Middle frontal gyrus (tissue), 1 donor: ENCODE measurements at regions not wholly inside any gene's neighbourhood (a gene's known extent, or its start where the extent isn't known, plus 50 kb on each side); places are given as distances from the start of the nearest gene placed in this dataset.

ENCODE experiments used
- DNase-seq: peaks from one replicate; pipeline ENCODE4 v3.0.0-alpha.2; 2015; ENCODE audit warnings: low spot score; ENCODE audit errors: extremely low spot score

- peak; percentile 12 for DNase-seq
Observed at GRCh38 chr17:55635253-55635914, 87.3 kb downstream of the TMEM100 start.

GRCh38 chr17:55634702-55635101 lies 88.0 kb downstream of the TMEM100 start:
- DNase-seq: peak; percentile 20

- DNase-seq: no peak
Observed at GRCh38 chr17:55632893-55633292, 89.8 kb downstream of the TMEM100 start.

- DNase-seq: no peak
Observed at GRCh38 chr17:55632236-55632635, 90.4 kb downstream of the TMEM100 start.

GRCh38 chr17:55629995-55630394 lies 92.7 kb downstream of the TMEM100 start:
- DNase-seq: no peak

GRCh38 chr17:55625521-55625920 lies 97.1 kb downstream of the TMEM100 start:
- no peak for DNase-seq

- DNase-seq: no peak
Observed at GRCh38 chr17:55624772-55625433, 97.8 kb downstream of the TMEM100 start.

- DNase-seq: no peak
Observed at GRCh38 chr17:55622547-55622946, 100.1 kb downstream of the TMEM100 start.

GRCh38 chr17:55620945-55621344 lies 101.7 kb downstream of the TMEM100 start:
- DNase-seq: no peak

- DNase-seq: no peak
Observed at GRCh38 chr17:55620023-55620422, 102.6 kb downstream of the TMEM100 start.

- no peak for DNase-seq
Observed at GRCh38 chr17:55617441-55617840, 105.2 kb downstream of the TMEM100 start.

- DNase-seq: no peak
Observed at GRCh38 chr17:55614061-55614460, 102.8 kb upstream of the SMIM36 start.

GRCh38 chr17:55612691-55613141 lies 101.5 kb upstream of the SMIM36 start:
- no peak for DNase-seq

- DNase-seq: no peak
Observed at GRCh38 chr17:55607731-55608341, 96.6 kb upstream of the SMIM36 start.

GRCh38 chr17:55606488-55606815 lies 95.2 kb upstream of the SMIM36 start:
- DNase-seq: no peak

GRCh38 chr17:55605705-55606487 lies 94.6 kb upstream of the SMIM36 start:
- DNase-seq: no peak

- DNase-seq: no peak
Observed at GRCh38 chr17:55601874-55602364, 90.7 kb upstream of the SMIM36 start.

- no peak for DNase-seq
Observed at GRCh38 chr17:55598495-55598894, 87.2 kb upstream of the SMIM36 start.

GRCh38 chr17:55588446-55589242 lies 77.4 kb upstream of the SMIM36 start:
- DNase-seq: no peak

- DNase-seq: no peak
Observed at GRCh38 chr17:55587608-55588139, 76.4 kb upstream of the SMIM36 start.

GRCh38 chr17:55585629-55586028 lies 74.4 kb upstream of the SMIM36 start:
- no peak for DNase-seq
